ENCODE measurements at regions not wholly inside any gene's neighbourhood (a gene's known extent, or its start where the extent isn't known, plus 50 kb on each side); places are given as distances from the start of the nearest gene placed in this dataset.

DNA sequence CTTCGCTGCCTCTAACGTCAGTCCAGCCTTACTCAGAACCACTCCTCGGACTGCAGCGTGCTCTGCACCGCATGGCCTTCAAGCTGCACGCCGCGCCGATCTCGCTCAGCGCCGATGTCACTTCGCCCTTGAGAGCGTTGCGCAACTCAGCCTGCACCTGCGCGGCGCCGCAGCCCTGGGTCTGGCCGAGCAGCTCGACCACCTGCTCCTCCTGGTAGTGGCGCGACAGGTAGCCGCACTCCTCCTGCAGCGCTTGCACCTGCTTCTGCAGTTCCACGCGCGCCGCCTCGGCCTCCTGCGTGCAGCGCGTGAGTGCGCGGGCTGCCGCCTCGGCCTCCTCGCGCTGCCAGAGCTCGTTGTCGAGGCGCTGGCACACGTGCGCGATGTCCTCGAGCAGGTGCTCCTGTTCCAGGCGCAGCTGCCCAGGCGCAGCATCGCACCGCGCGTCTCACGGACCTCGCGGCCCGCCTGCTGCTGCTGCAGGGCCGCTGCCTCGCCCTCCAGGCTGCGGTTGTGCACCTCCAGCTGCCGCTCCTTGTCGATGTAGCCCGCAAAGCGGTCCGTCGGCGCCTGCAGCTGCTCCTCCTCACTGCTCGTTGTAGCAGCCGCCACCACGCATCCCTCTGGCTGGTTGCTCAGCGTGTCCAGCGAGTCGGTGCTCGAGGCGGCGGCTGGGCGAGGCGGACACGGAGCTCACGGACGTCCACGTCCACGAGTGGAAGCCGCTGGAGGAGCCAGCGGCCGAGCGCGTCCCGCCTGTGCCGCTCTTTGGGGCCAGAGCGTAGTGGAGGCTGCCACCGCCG lies 380.6 kb upstream of the CHD6 start:
- H3K4me1 ChIP-seq = no peaks in the 10 kb centered on the region
- TF ChIP-seq, protein P1, sequence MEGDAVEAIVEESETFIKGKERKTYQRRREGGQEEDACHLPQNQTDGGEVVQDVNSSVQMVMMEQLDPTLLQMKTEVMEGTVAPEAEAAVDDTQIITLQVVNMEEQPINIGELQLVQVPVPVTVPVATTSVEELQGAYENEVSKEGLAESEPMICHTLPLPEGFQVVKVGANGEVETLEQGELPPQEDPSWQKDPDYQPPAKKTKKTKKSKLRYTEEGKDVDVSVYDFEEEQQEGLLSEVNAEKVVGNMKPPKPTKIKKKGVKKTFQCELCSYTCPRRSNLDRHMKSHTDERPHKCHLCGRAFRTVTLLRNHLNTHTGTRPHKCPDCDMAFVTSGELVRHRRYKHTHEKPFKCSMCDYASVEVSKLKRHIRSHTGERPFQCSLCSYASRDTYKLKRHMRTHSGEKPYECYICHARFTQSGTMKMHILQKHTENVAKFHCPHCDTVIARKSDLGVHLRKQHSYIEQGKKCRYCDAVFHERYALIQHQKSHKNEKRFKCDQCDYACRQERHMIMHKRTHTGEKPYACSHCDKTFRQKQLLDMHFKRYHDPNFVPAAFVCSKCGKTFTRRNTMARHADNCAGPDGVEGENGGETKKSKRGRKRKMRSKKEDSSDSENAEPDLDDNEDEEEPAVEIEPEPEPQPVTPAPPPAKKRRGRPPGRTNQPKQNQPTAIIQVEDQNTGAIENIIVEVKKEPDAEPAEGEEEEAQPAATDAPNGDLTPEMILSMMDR (IDR thresholded peaks at IDR 0.05) = no peak

DNA sequence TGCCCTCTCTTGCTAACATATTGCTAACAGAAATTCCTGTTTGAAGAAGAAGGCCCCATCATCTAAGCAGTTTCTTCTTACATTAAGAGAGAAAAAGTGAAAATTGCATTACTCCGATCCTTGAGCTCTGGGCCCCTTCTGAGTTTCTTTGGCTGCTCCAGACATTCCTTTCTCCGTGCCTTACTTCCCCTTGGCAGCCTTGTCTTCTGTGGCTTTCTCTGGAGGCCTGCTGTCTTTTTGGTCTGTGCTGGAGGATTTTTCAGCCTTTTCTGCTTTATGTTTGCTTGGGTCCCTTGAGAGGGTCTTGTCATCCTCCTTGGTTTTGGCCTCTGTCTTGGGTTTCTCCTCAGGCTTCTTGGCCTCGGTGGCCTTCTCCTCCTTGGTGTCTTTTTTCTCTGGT lies 378.8 kb upstream of the CHD6 start:
- Histone ChIP-seq H3K4me3 (no peak overlapping the region), H3K4me1 (no peaks in the 10 kb centered on the region), H3K27ac (no peak overlapping the region), H3K36me3 (no peaks in the 10 kb centered on the region), H3K27me3 (no peaks in the 10 kb centered on the region), H3K9me3 (no peaks in the 10 kb centered on the region)
- TF ChIP-seq, protein P1 (IDR thresholded peaks at IDR 0.05) = no peak
- DNase-seq (ENCODE audit: low spot score) = no peak

More for the DNA sequence above, 380.6 kb upstream of the CHD6 start:
- Histone ChIP-seq H3K27ac (no peak overlapping the region), H3K27me3 (no peaks in the 10 kb centered on the region), H3K4me3 (no peak overlapping the region), H3K36me3 (no peaks in the 10 kb centered on the region), H3K9me3 (no peaks in the 10 kb centered on the region)
- DNase-seq (ENCODE audit: low spot score) = no peak

DNA sequence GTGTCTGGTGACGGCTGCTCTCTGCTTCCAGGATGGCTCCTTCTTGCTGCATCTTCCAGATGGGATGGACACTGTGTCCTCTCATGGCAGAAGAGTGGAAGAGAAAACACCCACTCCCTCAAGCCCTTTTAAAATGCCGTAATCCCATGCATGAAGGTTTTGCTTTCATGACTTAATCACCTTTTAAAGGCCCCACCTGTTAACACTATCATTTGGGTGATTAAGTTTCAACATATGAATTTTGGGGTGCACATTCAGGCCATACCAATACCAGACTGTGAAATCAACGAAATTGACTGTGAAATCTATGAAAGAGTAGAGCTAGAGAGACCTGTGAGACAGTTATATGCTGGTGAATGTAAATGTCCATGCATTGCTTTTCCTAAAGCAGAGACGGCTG lies 374.3 kb upstream of the CHD6 start:
- Histone ChIP-seq H3K4me1 (no peaks in the 10 kb centered on the region), H3K9me3 (no peaks in the 10 kb centered on the region), H3K4me3 (no peak overlapping the region), H3K27ac (no peak overlapping the region), H3K27me3 (no peaks in the 10 kb centered on the region), H3K36me3 (no peaks in the 10 kb centered on the region)
- TF ChIP-seq, protein P1 (IDR thresholded peaks at IDR 0.05) = no peak
- no peak for DNase-seq (ENCODE audit: low spot score)

DNA sequence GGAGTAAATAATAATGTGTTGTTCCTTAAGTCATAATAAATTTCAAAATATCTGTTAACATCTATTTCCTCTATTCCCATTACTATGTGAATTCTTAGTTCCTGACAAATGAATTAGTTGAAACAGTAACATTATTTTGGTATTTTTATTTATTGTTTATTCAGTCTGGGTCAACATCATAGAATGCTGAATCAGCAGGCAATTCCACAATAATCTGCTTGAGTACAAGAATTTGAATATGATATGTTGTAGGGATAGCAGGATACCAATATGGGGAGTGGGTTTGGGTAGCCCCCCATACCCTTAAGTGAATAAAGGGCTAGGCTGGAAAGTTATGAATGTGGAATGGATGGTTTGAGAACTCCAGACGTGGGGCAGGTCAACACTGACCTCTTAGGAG lies 373.2 kb upstream of the CHD6 start:
- TF ChIP-seq, protein P1 (IDR thresholded peaks at IDR 0.05) = no peak

DNA sequence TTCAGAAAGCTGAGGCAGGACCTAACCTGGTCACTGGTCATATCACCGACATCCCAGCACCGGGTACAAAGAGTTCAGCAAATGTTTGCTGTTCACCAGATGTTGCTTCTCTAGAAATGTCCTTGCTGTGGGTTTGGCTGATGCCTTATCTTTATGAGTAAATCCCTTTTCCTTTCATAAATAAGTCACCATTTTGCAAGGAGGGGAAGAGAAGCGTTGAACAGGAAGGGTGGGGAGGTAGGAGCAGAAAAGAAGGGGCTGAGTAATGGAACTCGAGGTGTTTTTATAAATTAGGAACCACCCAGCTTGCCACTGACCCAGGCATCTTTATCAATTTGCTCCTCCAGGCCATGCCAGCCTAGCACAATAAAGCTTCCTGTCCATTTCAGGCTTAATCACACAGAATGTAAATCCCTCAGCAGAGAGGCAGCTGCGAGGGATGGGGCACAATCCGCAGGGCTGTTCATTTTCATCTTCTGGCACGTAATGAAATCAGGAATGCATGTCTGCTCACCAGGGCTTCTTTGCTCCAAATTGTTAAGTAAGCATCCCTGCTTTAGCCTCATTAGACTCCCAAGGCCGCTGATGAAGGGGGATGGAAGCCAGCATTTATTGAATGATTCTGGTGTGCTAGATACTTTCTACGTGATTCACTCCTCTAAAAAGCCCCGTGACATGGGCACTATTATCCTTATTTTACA lies 371.9 kb upstream of the CHD6 start:
- no peaks in the 10 kb centered on the region for H3K36me3 ChIP-seq
- H3K4me3 ChIP-seq = no peak overlapping the region
- TF ChIP-seq, protein P1 (IDR thresholded peaks at IDR 0.05) = no peak
- H3K9me3 ChIP-seq = no peaks in the 10 kb centered on the region
- H3K27me3 ChIP-seq = no peaks in the 10 kb centered on the region
- no peak overlapping the region for H3K27ac ChIP-seq
- DNase-seq (ENCODE audit: low spot score) = no peak
- no peaks in the 10 kb centered on the region for H3K4me1 ChIP-seq

More for the DNA sequence above, 373.2 kb upstream of the CHD6 start:
- no peak overlapping the region for H3K27ac ChIP-seq
- H3K4me3 ChIP-seq = no peak overlapping the region
- H3K36me3 ChIP-seq = no peaks in the 10 kb centered on the region
- H3K4me1 ChIP-seq = no peaks in the 10 kb centered on the region
- H3K9me3 ChIP-seq = no peaks in the 10 kb centered on the region
- no peaks in the 10 kb centered on the region for H3K27me3 ChIP-seq
- DNase-seq (ENCODE audit: low spot score) = no peak
